ENCODE measurements at regions not wholly inside any gene's neighbourhood (a gene's known extent, or its start where the extent isn't known, plus 50 kb on each side); places are given as distances from the start of the nearest gene placed in this dataset.
"Not testable (repeated sequence)": the region's sequence is repeated elsewhere in the genome, so short reads cannot be mapped to it uniquely, and the experiment has no call there.

DNA sequence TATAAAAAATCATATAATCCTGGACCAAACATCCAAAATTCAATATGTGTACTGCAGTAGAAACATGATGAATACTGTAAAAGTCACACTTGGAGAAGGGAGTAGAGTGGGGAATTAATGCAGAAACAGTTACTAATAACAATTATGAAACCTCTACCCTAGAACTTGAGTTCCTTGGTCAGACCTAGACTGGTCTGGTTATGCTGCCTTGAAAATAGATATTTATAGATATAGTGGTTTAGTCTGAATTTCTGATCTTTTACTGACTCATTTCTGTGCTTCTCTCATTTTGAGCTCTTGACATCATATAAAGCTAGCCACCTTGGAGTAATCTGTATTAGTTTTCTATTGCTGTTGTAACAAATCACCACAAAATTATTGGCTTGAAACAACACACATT is 808.7 kb upstream of the CDH10 start:
- DNase-seq (ENCODE audit: low read depth), result no peak

- DNase-seq (ENCODE audit: low read depth), result no peak
These were observed 806.5 kb upstream of the CDH10 start for GRCh38 chr5:25451294-25451693.

GRCh38 chr5:25448646-25449045 is 803.9 kb upstream of the CDH10 start:
- DNase-seq (ENCODE audit: low read depth), result no peak

DNA sequence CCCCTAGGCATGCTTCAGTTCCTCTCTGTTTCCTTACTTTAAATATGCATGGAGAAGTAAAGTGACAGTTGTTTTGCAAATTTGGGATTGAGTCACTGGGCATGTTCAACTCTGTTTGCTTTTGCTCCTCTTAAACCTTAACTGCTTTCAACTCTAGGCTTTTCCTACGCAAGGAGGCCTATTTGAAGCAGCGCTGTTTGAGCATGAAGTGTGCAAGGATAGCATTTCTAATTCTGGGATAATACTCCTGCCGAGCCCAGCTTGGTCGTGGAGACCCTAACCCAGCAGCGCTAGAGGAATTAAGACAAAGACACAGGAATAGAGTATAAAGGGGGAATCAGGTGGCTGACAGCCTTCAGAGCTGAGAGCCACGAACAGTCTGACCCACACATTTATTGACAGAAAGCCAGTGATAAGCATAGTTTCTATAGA is 803.4 kb upstream of the CDH10 start:
- DNase-seq (ENCODE audit: low read depth), result no peak

- not testable (repeated sequence) for DNase-seq (ENCODE audit: low read depth)
These were observed 801.3 kb upstream of the CDH10 start for GRCh38 chr5:25446061-25446420.

- DNase-seq (ENCODE audit: low read depth), result not testable (repeated sequence)
These were observed 800.7 kb upstream of the CDH10 start for GRCh38 chr5:25445381-25446060.

DNA sequence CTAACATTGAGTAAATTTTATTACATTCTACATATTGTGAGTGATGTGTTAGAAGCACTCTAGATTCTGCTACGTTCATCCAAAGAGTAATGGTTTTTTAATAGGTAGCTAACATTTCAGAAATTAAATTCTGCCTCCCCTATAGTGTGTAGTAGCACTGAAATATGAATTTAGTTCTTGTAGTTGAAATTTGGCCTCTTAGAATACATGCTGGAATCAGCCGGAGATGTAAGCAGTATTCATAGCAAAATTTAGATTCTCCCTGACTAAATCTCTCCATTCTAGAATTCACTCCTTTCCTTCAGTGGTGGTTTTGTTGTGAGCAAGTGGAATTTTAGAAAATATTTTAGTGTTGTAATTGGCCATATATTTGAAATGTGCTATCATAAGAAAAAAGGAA is 799.9 kb upstream of the CDH10 start:
- DNase-seq (ENCODE audit: low read depth), result no peak

DNA sequence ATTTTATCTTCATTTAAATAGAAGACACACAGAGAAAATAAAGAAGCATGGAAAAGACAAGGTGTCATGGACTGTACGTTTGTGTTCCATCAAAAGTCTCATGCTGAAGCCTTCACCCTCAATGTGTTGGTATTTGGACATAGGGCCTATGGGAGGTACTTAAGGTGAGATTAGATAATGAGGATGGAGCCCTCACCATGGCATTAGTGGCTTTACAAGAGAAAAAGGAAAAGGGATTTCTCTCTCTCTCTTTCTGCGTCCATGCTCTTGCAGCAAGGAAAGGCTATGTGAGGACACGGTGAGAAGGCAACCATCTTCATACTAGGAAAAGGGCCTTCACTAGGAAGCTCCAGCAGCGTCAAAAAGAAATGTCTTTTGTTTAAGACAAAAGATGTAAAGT is 797.0 kb upstream of the CDH10 start:
- no peak for DNase-seq (ENCODE audit: low read depth)

- DNase-seq (ENCODE audit: low read depth), result no peak
These were observed 794.2 kb upstream of the CDH10 start for GRCh38 chr5:25439025-25439424.

- not testable (repeated sequence) for DNase-seq (ENCODE audit: low read depth)
These were observed 793.6 kb upstream of the CDH10 start for GRCh38 chr5:25438375-25438774.

DNA sequence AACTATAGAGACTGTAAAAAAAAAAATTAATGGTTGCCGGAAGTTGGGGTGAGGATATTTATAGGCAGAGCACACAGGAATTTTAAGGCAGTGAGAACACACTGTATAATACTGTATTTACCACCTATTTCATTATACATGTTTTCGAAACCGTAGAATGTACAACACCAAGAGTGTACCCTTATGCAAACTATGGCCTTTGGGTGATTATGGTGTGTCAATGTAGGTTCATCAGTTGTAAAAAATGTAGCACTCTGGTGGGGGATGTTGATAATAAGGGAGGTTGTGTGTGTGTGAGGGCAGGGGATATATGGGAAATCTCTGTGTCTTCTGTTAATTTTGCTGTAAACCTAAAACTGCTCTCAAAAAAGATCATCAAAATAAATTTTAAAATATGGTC is 791.7 kb upstream of the CDH10 start:
- no peak for DNase-seq (ENCODE audit: low read depth)

GRCh38 chr5:25435882-25436281 is 791.1 kb upstream of the CDH10 start:
- no peak for DNase-seq (ENCODE audit: low read depth)

DNA sequence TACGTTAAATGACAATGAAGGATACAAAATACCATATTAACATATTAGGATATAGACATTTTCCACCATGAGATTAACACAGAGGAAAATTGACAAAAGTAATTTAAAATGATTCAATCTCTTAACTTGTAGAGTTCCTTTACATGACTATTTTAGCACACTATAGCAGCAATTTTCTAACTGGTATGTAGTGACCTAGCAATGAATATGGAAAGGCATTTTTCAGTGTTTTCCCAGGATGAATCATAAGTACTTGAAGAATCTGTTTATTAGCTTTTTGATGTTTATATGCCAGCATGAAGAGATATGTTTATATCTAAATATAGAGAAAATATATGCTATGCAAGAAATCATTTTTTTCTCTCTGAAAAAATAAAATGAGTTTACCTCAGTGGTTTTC is 782.5 kb upstream of the CDH10 start:
- no peak for DNase-seq (ENCODE audit: low read depth)

DNA sequence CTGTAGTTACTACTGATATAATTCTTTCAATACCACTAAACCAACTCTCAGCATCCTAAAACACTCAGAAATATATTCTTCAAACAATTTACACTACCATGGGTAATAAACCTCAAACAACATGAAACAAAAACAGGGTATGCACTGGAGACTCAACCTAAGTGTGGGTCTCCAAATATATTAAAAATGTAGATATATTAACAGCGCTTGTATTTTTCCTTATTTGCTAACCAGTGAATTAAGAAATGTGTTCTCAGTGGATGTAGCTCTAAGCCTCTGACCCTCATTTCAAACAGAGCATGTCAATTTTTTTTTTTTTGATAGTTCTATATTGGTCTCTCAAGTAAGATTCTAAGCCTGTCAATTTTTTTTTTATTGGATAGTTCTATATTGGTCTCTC is 778.5 kb upstream of the CDH10 start:
- no peak for DNase-seq (ENCODE audit: low read depth)

DNA sequence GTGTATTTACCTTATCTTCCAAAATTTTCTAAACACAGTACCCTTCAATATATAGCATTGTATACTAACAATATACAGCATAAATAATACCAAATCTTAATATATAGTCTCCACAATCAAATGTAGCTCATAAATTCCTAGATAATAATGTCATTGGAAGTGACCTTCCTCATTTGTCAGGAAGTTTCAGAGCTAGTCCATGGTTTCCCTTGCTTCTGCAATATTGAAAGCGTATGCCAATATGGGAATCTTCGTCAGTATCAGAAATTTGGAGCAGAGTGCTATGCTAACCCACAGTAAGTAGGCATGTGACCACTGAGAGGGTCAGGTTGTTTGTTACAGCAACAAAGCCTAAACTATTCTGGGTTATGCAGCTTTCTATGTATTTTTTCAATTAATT is 774.9 kb upstream of the CDH10 start:
- no peak for DNase-seq (ENCODE audit: low read depth)

DNA sequence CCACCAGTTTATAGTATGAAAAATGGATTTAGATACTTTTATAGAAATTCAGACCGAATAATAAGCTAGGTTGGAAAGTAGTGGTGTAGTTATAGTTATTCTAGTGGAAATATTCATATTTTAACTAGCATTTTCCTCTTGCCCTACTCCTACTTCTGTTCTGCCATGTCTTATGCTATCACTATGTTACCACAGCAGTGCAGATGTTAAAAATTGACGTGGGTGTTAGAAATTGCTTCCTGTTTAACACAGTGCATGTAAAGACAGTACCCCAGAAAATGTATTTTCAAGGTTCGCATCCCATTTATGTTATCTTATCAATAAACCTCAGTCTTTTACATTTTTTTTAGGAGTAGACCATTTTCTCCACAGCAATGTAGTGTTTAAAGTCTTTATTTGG is 774.2 kb upstream of the CDH10 start:
- DNase-seq (ENCODE audit: low read depth), result no peak

- no peak for DNase-seq (ENCODE audit: low read depth)
These were observed 773.6 kb upstream of the CDH10 start for GRCh38 chr5:25418319-25418859.

GRCh38 chr5:25416960-25417359 is 772.2 kb upstream of the CDH10 start:
- no peak for DNase-seq (ENCODE audit: low read depth)

DNA sequence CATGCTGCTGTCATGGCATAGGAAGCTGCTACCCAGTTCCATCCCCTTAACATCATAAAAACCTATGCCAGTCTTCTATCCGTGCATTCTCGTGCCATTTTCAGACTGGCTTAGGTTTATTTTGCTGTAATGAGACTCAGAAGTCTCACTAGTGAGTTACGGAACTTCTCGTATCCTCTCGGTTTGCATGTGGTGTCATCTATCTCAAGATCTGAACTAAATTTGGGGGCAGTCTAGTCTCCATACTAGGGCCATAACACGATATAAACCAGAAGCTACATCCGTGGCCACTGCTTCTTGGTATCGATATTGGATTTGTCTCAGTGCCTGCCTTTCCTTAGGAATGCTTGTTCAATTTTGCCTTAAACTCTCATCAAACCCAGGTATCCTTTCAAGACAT is 771.2 kb upstream of the CDH10 start:
- DNase-seq (ENCODE audit: low read depth), result no peak

GRCh38 chr5:25414742-25415141 is 770.0 kb upstream of the CDH10 start:
- DNase-seq (ENCODE audit: low read depth), result no peak

GRCh38 chr5:25412116-25412661 is 767.4 kb upstream of the CDH10 start:
- no peak for DNase-seq (ENCODE audit: low read depth)

DNA sequence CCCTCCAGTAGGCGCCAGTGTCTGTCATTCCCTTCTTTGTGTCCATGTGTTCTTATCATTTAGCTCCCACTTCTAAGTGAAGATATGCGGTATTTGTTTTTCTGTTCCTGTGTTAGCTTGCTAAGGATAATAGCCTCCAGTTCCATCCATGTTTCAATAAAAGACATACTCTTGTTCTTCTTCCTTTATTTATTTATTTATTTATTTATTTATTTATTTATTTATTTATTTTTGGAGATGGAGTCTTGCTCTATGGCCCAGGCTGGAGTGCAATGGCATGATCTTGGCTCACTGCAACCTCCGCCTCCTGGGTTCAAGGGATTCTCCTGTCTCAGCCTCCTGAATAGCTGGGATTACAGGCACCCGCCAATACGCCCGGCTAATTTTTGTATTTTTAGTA is 762.6 kb upstream of the CDH10 start:
- not testable (repeated sequence) for DNase-seq (ENCODE audit: low read depth)

GRCh38 chr5:25405850-25406249 is 761.1 kb upstream of the CDH10 start:
- no peak for DNase-seq (ENCODE audit: low read depth)
